Activated gamma-delta T cell (primary cell): ENCODE measurements at regions not wholly inside any gene's neighbourhood (a gene's known extent, or its start where the extent isn't known, plus 50 kb on each side); places are given as distances from the start of the nearest gene placed in this dataset.

Experiments used
- DNase-seq: peaks from one replicate; lab custom pipeline; 2025; lab: John Stamatoyannopoulos, UW

- no peak for DNase-seq
Measured at GRCh38 chr1:50292276-50292675, 131.0 kb downstream of the DMRTA2 start.

- DNase-seq, result no peak
Measured at GRCh38 chr1:50289495-50289894, 133.7 kb downstream of the DMRTA2 start.

GRCh38 chr1:50285994-50286393 lies 137.2 kb downstream of the DMRTA2 start:
- no peak for DNase-seq

- no peak for DNase-seq
Measured at GRCh38 chr1:50279622-50280330, 143.5 kb downstream of the DMRTA2 start.

- no peak for DNase-seq
Measured at GRCh38 chr1:50278961-50279360, 144.3 kb downstream of the DMRTA2 start.

GRCh38 chr1:50278410-50278809 lies 144.8 kb downstream of the DMRTA2 start:
- no peak for DNase-seq

- DNase-seq, result no peak
Measured at GRCh38 chr1:50275566-50275965, 147.7 kb downstream of the DMRTA2 start.

- no peak for DNase-seq
Measured at GRCh38 chr1:50272912-50273311, 150.3 kb downstream of the DMRTA2 start.

GRCh38 chr1:50271968-50272578 lies 151.2 kb downstream of the DMRTA2 start:
- DNase-seq, result no peak

- no peak for DNase-seq
Measured at GRCh38 chr1:50271337-50271736, 151.9 kb downstream of the DMRTA2 start.

GRCh38 chr1:50270926-50271325 lies 152.3 kb downstream of the DMRTA2 start:
- no peak for DNase-seq

GRCh38 chr1:50268049-50268448 lies 155.2 kb downstream of the DMRTA2 start:
- DNase-seq, result no peak

- DNase-seq, result no peak
Measured at GRCh38 chr1:50266509-50266908, 156.7 kb downstream of the DMRTA2 start.

- no peak for DNase-seq
Measured at GRCh38 chr1:50265790-50266314, 157.1 kb downstream of the ELAVL4 start.

- no peak for DNase-seq
Measured at GRCh38 chr1:50264590-50264989, 155.9 kb downstream of the ELAVL4 start.

GRCh38 chr1:50262436-50262835 lies 153.7 kb downstream of the ELAVL4 start:
- DNase-seq, result no peak

- no peak for DNase-seq
Measured at GRCh38 chr1:50261951-50262350, 153.2 kb downstream of the ELAVL4 start.

GRCh38 chr1:50257940-50258685 lies 149.4 kb downstream of the ELAVL4 start:
- no peak for DNase-seq

GRCh38 chr1:50257029-50257428 lies 148.3 kb downstream of the ELAVL4 start:
- no peak for DNase-seq
